ENCODE measurements at regions not wholly inside any gene's neighbourhood (a gene's known extent, or its start where the extent isn't known, plus 50 kb on each side); places are given as distances from the start of the nearest gene placed in this dataset.
"Not testable (repeated sequence)": the region's sequence is repeated elsewhere in the genome, so short reads cannot be mapped to it uniquely, and the experiment has no call there.

DNA sequence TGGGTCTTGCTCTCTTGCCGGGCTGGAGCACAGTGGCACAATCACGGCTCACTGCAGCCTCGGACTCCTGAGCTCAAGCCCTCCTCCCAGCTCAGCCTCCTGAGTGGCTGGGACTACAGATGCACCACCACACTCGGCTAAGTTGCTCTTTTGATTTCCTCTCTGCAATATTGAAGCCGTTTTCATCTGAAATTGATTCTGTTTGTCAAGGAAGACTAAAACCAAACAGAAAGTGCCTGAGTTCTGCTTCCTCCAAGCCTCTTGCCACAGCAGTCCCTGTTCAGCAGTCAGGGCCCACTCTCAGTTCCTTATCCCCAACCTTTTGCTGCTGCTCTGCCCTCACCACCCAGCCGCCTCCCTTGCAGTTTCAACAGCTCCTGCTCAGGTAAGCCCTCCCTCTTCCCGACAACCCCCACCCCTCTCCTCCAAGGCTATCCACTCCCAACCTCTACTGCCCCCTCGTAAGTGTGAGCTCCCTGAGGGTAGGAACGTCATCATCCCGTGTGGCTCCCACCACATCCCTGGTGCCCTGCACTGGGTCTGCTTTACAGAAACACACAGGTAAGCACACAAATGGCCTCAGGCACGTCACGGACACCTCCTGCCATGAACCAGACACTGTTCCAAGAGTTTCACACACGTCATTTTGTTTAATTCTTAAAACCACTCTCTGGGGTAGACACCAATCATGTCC is 70.7 kb upstream of the TAB2 start:
- peak; percentile 72 for DNase-seq

DNA sequence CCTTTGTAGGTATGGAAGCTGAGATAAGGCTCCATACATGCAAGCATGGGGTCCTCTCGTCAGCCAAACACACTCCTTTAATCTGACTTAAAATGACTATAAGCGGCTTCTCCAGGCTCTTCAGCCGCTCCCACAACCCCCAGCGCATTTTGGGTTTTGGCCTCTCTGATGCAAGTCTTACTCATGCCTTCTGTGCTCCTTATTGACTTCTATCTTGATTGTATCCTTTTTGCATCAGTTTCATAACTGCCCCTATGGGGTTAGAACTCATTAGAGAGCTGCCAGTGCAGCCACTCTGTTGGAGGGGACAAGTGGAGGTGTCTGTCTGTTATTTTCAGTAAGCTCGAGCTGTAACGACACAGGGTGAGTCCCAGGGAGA is 70.1 kb upstream of the TAB2 start:
- no peak for DNase-seq

DNA sequence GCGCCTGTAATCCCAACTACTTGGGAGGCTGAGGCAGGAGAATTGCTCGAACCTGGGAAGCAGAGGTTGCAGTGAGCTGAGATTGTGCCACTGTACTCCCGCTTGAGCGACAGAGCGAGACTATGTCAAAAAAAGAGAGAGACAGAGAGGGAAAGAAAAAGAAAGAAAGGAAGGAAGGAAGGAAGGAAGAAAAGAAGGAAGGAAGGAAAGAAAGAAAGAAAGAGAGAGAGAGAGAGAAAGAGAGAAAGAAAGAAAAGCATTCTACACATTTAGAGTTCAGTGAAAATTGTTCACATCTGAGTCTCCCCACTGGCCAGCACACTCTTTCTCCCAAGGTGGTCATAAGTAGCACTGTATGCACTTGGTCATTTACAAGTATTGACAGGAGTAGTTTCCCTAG is 69.2 kb upstream of the TAB2 start:
- not testable (repeated sequence) for DNase-seq

DNA sequence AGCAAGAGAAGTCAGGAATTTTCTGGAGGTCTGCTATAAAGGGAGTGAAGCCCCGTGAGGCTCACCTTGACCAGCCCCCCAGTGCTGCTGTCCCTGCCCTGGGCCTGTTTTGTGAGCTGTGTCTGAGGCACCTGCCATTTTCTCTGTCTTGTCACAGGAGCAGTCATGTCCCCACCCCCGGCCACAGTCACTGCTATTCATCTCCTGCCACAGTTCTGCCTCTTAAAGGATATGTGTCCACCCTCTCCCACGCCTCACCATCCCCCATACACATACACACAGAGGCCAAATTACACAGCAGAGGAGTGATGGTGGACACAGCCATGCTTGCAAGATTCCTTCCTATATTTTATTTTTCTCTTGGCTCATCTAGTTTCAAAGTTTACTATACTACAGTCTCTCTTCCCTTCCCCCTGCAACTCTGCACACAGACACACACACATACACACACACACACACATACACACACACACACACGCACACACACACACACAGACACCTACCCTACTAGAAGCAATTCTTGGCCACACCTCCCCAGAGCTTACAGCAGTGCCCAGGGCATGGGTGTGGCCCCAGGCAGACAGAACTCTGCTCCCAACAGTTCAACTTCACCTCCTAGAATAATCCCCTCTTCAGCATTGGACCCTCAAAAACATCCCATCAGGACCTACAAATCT is 68.7 kb upstream of the TAB2 start:
- peak; percentile 35 for DNase-seq

DNA sequence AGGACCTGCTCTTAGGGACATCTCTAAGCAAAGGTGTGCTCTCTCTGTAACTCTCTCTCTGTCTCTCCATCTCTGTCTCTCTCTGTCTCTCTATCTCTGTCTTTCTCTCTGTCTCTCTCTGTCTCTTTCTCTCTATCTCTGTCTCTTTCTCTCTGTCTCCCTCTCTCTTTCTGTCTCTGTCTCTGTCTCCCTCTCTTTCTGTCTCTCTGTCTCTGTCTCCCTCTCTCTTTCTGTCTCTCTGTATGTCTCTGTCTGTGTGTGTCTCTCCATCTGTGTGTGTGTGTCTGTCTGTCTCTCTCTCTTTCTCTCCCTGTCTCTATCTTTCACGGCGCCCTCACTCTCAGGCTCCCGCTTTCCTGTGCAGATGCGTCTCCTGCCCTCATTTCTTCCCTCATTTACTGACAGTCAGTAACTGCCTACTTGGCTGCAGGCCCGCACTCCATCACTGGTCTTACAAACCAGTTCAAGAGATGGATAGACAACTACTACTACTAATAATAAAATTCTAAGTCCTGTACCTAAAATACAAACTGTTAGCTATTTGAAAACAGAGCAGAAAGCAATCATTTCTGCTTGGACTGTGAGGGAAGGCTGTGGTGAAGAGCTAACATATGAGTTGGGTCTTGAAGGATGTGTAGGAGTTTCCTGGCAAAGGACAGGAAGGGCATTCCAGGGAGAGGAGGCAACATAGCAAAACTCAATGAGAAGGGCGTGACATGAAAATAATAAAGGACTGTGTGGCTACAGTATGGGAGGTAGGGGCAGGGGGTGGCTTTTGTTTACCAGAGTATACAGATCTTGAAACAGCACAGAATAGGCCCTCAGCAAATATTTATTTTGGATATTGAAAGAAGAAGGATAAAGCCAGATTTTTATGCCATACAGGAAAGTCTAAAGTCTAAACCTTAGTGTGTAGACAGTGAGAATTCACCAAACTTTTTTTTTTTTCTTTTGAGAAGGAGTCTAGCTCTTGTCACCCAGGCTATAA is 67.8 kb upstream of the TAB2 start:
- no peak for DNase-seq

DNA sequence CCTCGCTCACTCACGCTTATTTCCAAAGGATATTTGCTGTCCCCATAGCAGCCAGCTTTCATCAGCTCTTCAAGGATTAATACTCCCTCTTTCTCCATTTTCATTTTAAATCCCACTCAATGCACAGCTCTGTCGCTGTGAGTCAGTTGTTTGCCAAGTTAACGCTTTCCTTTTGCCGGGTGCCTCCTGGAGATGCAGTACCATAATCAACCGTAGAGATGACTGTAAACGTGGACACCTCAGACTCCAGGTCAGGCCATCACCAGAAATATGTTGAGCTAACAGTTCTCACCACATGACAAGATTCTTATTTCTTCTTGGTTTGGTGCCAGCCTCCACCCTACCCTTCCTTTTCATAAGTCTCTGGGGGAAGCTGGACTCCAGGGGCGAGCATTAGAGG is 66.6 kb upstream of the TAB2 start:
- DNase-seq, result peak; percentile 17

DNA sequence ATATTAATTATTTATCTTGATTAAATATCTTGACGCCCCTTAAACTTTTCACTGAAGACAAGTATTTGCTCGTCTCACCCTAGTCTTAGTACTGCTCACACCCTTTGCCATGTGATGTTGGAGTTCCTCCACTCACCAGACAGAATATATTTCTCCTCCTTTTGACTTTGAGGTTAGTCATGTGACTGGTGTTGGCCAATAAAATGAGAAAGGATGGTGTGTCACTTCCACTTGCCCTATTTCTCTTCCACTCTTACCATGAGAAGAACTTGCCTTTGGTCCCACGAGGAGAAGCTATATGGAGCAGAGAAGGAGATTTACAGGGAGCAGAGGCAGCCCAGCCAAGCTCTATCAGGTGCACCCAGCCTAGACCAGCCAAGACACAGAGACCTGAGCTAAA is 64.9 kb upstream of the TAB2 start:
- no peak for DNase-seq

DNA sequence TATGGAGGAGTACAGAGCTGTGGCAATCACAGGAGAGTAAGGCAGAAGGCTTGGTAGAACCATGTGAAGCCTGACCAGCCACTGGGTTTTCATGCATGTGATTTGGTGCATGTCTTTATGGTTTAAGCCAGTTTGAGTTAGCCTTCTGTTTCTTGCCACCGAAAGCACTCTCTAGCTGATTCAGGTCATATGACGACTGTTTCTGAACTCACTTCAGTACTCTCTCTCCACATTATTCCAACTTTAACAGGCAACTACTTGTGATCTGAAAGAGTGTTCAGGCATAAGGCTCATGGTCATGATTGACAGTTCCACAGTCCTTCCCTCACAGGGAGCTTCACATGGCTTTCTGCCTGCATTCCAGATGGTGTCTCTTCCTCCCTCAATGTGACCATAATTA is 63.3 kb upstream of the TAB2 start:
- no peak for DNase-seq

DNA sequence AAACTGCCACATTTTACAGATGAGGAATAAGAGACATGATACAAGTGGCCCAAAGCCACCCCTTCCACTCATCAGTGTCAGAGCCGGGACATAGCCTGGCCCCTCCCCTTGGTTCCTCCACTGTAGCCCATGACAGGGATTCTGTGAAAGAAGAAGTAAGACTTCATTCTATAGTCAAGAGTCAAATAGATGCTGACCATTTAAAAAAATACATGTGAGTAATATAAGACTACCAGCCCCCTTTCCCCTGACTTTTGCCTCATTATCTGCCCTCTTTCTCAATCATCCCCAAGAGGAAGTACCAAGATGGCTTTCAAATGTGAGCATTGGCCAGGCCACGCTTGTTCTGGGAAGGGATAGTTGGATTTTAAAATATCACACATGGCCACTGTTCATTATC is 57.8 kb upstream of the TAB2 start:
- DNase-seq, result peak; percentile 15

DNA sequence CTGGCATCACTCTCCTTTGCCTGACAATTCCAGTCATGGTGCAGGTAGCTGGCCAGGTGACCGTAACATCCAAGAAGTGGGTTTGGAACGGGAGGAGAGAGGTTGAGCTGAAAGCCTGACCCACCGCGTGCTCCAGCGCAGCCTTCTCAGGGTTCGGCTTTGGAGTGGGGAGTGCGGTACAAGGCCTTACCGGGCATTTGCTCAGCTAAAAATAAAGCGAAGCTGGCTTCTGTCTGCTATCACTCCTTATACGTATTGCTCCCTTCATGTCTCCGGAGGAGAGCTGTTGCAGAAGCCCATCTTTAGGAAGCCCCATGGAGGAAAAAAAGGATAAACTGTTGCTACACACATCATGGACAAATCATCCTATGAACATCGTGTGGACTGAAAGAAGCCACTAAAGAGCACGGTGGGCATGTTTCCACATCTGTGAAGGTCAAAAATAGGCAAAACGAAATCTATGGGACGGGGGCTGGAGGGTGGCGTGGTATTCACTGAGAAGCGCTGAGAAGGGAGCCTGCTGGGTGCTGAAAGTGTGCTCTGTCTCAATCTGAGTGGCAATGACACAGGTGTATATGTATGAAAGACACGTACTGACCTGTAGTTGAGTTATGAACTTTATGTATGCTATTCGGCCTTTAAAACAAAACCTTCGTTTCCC is 57.2 kb upstream of the TAB2 start:
- DNase-seq, result no peak

DNA sequence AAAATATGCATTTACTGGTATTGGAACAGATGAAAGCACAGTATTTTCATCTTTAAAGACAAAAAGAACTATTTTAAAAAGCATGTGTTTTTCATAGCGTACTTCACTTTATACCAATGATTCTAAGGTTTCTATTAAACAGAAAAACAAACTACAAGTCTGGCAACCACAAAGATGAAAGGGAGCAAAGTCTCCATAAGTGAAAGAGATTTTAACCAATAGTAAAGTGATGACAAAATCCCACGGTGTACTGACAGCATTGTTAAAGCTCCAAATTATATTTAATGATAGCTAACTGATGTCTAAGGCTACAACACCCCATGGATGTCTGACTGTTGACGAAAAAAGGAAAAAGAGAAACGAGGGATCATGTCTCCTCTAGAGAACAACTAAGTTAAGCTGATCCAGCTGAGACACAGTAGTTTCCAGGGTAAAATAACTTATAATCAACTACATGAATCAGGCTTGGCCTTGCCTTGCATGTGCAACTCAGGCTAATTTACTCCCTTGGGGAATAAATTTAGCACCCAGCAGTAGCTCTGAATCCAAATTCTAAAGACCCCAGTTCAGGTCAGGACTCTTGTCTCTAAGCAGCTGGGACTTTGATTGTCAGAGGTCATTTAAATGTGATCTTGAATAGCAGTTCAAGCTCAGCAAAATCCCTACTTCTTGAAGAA is 56.0 kb upstream of the TAB2 start:
- DNase-seq, result no peak

DNA sequence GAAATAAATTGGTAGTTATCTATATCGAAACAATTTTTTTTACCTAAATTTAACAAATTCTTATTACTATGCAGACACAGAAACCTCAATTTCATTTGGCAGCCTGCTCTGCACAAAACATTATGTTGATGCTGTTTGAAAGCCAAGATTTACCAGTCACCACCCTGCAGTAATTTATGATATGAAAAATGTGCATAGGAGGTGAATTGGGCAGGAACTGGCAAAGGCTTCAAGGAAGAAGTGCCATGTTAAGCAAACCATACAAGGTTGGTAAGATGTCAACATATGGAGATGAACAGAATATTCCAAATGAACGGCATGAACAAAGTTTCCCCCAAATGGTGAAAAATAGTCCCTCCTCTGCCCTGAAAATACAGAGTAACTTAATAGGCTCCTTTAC is 54.2 kb upstream of the TAB2 start:
- DNase-seq, result no peak

DNA sequence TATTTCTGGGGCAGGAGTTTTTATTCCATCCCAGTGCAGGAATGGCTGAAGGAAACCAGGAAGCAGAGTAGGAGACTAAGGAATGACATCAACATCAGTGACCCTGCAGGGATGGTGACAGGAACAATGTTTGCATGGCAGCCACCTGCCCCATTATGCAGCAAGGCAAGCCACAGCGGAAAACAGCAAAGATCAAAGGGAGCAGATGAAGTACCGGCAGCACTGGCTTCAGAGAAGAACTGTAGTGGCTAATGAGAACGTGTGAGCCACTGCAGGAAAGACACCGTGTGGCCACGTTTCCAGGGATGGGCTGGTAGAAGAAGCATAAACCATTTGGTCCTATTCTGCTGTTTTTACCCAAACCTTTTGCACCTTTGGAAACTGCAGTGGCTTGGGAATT is 52.9 kb upstream of the TAB2 start:
- DNase-seq, result no peak

DNA sequence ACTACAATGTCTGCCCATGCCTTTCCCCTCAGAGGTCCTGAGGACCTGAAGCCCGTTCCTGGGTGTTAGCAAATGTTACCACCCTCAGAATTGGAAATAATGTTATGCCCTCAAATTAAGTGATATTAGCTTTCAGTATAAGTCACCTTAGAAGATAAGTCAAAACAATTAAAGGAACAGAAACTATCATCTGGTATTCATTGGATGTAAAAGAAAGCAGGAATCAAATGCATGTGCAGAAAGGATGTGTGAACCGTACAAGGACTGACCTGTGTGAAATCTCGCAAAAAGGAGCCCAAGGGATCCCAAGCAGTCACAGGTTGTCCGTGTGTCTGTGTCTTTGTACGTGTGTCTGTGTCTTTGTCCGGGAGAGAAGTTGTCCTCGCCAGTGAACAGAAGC is 51.6 kb upstream of the TAB2 start:
- no peak for DNase-seq

DNA sequence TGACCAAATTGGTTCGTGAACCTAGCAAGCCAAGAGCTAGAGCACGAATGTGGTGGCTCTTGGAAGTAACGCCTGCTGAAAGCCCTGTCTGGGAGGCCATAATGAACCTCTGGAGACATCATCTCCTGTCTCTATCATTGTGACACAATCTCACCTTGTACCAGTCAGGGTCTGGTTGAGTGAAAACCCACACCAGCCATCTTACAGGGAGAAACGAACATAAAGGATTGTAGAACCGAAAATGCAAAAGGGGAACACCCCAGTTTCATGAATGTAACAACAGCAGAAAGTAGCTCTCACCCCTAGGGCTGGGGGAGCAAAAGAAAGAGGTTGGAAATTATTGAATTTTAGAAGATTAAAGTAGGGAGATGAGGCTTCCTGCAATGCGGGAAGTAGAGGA is 50.9 kb upstream of the TAB2 start:
- DNase-seq, result peak; percentile 13

DNA sequence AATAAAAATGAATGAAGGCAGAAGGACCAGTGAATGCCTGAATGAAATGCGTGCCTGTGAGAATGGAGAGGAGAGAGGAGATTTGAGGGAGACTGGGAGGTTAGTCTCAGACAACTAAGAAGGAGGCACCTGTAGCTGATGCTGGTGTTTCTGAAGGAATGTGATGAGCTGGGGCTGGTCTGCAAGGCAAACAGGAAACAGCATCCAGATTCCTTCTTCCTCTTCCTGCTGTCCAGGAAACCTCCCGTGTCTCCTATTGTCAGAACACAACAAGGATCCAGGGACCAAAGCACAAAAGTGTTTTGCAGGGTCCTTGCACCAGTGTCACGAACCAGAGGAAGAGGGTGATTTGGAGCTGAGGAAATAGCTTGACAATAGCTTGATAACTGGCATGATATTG is 50.4 kb upstream of the TAB2 start:
- DNase-seq, result no peak

DNA sequence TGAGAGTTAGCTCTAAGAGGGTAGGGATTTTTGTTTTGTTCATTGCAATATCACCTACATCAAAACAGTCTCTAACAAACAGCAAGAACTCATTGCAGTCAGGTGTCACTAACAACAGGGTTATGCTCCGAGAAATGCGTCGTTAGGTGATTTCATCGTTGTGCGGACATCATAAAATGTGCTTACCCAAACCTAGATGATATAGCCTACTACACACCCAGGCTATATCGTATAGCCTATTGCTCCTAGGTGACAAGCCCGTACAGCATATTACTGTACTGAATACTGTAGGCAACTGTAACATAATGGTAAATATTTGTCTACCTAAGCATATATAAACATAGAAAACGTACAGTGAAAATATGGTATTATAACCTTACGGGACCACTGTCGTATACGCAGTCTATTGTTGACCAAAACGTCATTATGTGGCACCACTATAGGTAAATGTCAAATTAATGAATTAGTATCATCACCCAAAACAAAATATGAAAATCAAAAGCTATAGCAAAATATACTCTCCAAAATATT is 49.9 kb upstream of the TAB2 start:
- DNase-seq, result no peak

Data from RPMI8226 (cell line).